OCI-LY1 (cell line): ENCODE measurements at regions not wholly inside any gene's neighbourhood (a gene's known extent, or its start where the extent isn't known, plus 50 kb on each side); places are given as distances from the start of the nearest gene placed in this dataset.

ENCODE experiments used
- H2AFZ ChIP-seq: fragments of 200-600 bp; sonication (generic), shearing (Covaris generic); 2 replicates; pipeline ENCODE4 v1.6.0; 2014; ENCODE audit warnings: antibody characterized with exemption, mild to moderate bottlenecking, low read length
- H3F3A ChIP-seq: fragments of 200-600 bp; sonication (generic), shearing (Covaris generic); 2 replicates; pipeline ENCODE4 v1.6.0; 2014; ENCODE audit warnings: mild to moderate bottlenecking, antibody characterized with exemption, low read length, moderate library complexity; ENCODE audit not compliant: insufficient read depth
- H3K27ac ChIP-seq: fragments of 200-600 bp; sonication (generic); 2 replicates; pipeline ENCODE4 v1.5.1; 2014; ENCODE audit warnings: low read length, mixed run types, mild to moderate bottlenecking, low read depth; ENCODE audit not compliant: poor library complexity, severe bottlenecking
- H3K27me3 ChIP-seq: fragments of 200-600 bp; sonication (generic); 2 replicates; pipeline ENCODE4 v1.6.0; 2014; ENCODE audit warnings: antibody characterized with exemption, mild to moderate bottlenecking, low read length, moderate library complexity; ENCODE audit not compliant: insufficient read depth
- H3K36me3 ChIP-seq: fragments of 200-600 bp; sonication (generic); 2 replicates; pipeline ENCODE4 v1.6.1; 2014; ENCODE audit warnings: mild to moderate bottlenecking, antibody characterized with exemption, low read length, moderate library complexity, mixed read lengths; ENCODE audit not compliant: insufficient read depth
- H3K4me1 ChIP-seq: fragments of 200-600 bp; sonication (generic); 2 replicates; pipeline ENCODE4 v1.5.1; 2014; ENCODE audit warnings: mild to moderate bottlenecking, low read length, moderate library complexity; ENCODE audit not compliant: insufficient read depth, severe bottlenecking
- H3K4me2 ChIP-seq: fragments of 200-600 bp; sonication (generic), shearing (Covaris generic); 2 replicates; pipeline ENCODE4 v1.6.1; 2014; ENCODE audit warnings: low read length
- H3K4me3 ChIP-seq: fragments of 200-600 bp; sonication (generic); 2 replicates; pipeline ENCODE4 v1.5.1; 2014; ENCODE audit warnings: low read length, low read depth, mild to moderate bottlenecking, mixed read lengths; ENCODE audit not compliant: poor library complexity, severe bottlenecking
- H3K79me2 ChIP-seq: fragments of 200-600 bp; shearing (Covaris generic); 2 replicates; pipeline ENCODE4 v1.6.1; 2016; ENCODE audit warnings: mixed run types, low read length, mixed read lengths; ENCODE audit not compliant: insufficient read depth
- H3K9ac ChIP-seq: fragments of 200-600 bp; sonication (generic), shearing (Covaris generic); 2 replicates; pipeline ENCODE4 v1.6.1; 2014; ENCODE audit warnings: mild to moderate bottlenecking, low read length, mixed read lengths
- H3K9me2 ChIP-seq: fragments of 200-600 bp; sonication (generic), shearing (Covaris generic); 2 replicates; pipeline ENCODE4 v1.6.1; 2014; ENCODE audit warnings: low read depth, mild to moderate bottlenecking, low read length, mixed read lengths
- H3K9me3 ChIP-seq: fragments of 200-600 bp; shearing (Covaris generic); 2 replicates; pipeline ENCODE4 v1.6.1; 2014; ENCODE audit warnings: low read length, mixed read lengths
- H4K20me1 ChIP-seq: fragments of 200-600 bp; sonication (generic), shearing (Covaris generic); 2 replicates; pipeline ENCODE4 v1.6.0; 2016; ENCODE audit warnings: mild to moderate bottlenecking, low read length; ENCODE audit not compliant: insufficient read depth
- EZH2 ChIP-seq: fragments of 200-600 bp; sonication (generic), shearing (Covaris generic); IDR thresholded peaks from 2 replicates; pipeline ENCODE4 v1.8.0; 2017; ENCODE audit warnings: borderline replicate concordance, mixed run types, mild to moderate bottlenecking, antibody characterized with exemption, low read length, moderate library complexity, mixed read lengths
- TF ChIP-seq, protein P1 (sequence below): fragments of 200-600 bp; sonication (generic), shearing (Covaris generic); IDR thresholded peaks from 2 replicates; pipeline ENCODE4 v1.5.1; 2017; ENCODE audit warnings: mild to moderate bottlenecking, antibody characterized with exemption, low read length, moderate library complexity, mixed read lengths

DNA sequence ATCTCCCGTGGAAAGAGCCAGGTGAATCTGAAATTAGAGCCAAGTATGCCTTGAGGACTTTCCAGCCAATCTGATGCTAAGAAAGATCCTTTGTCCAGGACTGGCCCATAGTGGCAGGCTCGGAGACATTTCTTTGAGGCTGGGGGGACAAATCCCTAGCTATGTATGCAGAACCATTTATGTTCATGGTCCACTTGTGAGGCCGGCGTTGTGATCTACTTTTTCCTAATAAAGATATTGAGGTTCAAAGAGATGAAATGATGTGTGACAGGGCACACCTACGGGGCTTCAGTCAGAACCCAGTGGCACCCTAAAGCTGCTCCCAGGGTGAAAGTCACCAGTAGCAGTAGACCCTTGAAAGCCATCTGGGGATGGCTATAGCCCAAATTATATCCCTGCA lies 120.3 kb upstream of the MAFB start:
- no peak overlapping the region for H3K4me2 ChIP-seq
- no peaks in the 10 kb centered on the region for H3K36me3 ChIP-seq
- H3K79me2 ChIP-seq, result no peaks in the 10 kb centered on the region
- H3K4me1 ChIP-seq, result no peaks in the 10 kb centered on the region
- H3F3A ChIP-seq, result no peaks in the 10 kb centered on the region
- no peaks in the 10 kb centered on the region for H4K20me1 ChIP-seq
- no peaks in the 10 kb centered on the region for H3K9me2 ChIP-seq
- H3K9ac ChIP-seq, result no peak overlapping the region
- TF ChIP-seq, protein P1, sequence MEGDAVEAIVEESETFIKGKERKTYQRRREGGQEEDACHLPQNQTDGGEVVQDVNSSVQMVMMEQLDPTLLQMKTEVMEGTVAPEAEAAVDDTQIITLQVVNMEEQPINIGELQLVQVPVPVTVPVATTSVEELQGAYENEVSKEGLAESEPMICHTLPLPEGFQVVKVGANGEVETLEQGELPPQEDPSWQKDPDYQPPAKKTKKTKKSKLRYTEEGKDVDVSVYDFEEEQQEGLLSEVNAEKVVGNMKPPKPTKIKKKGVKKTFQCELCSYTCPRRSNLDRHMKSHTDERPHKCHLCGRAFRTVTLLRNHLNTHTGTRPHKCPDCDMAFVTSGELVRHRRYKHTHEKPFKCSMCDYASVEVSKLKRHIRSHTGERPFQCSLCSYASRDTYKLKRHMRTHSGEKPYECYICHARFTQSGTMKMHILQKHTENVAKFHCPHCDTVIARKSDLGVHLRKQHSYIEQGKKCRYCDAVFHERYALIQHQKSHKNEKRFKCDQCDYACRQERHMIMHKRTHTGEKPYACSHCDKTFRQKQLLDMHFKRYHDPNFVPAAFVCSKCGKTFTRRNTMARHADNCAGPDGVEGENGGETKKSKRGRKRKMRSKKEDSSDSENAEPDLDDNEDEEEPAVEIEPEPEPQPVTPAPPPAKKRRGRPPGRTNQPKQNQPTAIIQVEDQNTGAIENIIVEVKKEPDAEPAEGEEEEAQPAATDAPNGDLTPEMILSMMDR, result no peak
- no peak for TF ChIP-seq EZH2
- no peak overlapping the region for H3K27ac ChIP-seq
- no peaks in the 10 kb centered on the region; the same call in 1 of the 2 replicates for H3K27me3 ChIP-seq
- H3K4me3 ChIP-seq, result no peak overlapping the region
- H3K9me3 ChIP-seq, result no peaks in the 10 kb centered on the region
- no peak overlapping the region for H2AFZ ChIP-seq

GRCh38 chr20:40810332-40811000 lies 121.4 kb upstream of the MAFB start:
- no peak for TF ChIP-seq EZH2
- TF ChIP-seq, protein P1, result no peak
- no peak overlapping the region for H3K27ac ChIP-seq
- no peak overlapping the region for H3K4me3 ChIP-seq

GRCh38 chr20:40811004-40811403 lies 122.0 kb upstream of the MAFB start:
- H3K79me2 ChIP-seq, result no peaks in the 10 kb centered on the region
- no peaks in the 10 kb centered on the region for H4K20me1 ChIP-seq
- H2AFZ ChIP-seq, result no peak overlapping the region
- no peaks in the 10 kb centered on the region for H3F3A ChIP-seq
- no peak overlapping the region for H3K4me2 ChIP-seq
- no peaks in the 10 kb centered on the region for H3K9me3 ChIP-seq
- H3K9me2 ChIP-seq, result no peaks in the 10 kb centered on the region
- no peaks in the 10 kb centered on the region for H3K4me1 ChIP-seq
- H3K27me3 ChIP-seq, result no peaks in the 10 kb centered on the region; the same call in 1 of the 2 replicates
- TF ChIP-seq, protein P1, result no peak
- TF ChIP-seq EZH2, result no peak
- H3K4me3 ChIP-seq, result no peak overlapping the region
- no peak overlapping the region for H3K27ac ChIP-seq
- no peaks in the 10 kb centered on the region for H3K36me3 ChIP-seq
- no peak overlapping the region for H3K9ac ChIP-seq

More at GRCh38 chr20:40810332-40811000, 121.4 kb upstream of the MAFB start:
- Histone ChIP-seq H3K4me1 (no peaks in the 10 kb centered on the region), H3K4me2 (no peak overlapping the region), H3K36me3 (no peaks in the 10 kb centered on the region), H3K27me3 (no peaks in the 10 kb centered on the region; the same call in 1 of the 2 replicates), H3K9ac (no peak overlapping the region), H3F3A (no peaks in the 10 kb centered on the region), H3K9me3 (no peaks in the 10 kb centered on the region), H4K20me1 (no peaks in the 10 kb centered on the region), H2AFZ (no peak overlapping the region), H3K9me2 (no peaks in the 10 kb centered on the region), H3K79me2 (no peaks in the 10 kb centered on the region)
